Epithelial cell of proximal tubule (primary cell): ENCODE measurements at regions not wholly inside any gene's neighbourhood (a gene's known extent, or its start where the extent isn't known, plus 50 kb on each side); places are given as distances from the start of the nearest gene placed in this dataset.

Source experiments
- DNase-seq: peaks from one replicate; pipeline ENCODE4 v3.0.0-alpha.2; 2011; ENCODE audit warnings: low read depth
- H3K4me3 ChIP-seq: 2 replicates; pipeline ENCODE4 v1.5.1; 2011; ENCODE audit warnings: low read depth, mild to moderate bottlenecking, low read length
- CTCF ChIP-seq: conservative IDR thresholded peaks from 2 replicates; pipeline ENCODE4 v1.5.1; 2012; ENCODE audit warnings: low read depth, mild to moderate bottlenecking, low read length

GRCh38 chr4:14896656-14897175 is 105.6 kb upstream of the CPEB2 start:
- TF ChIP-seq CTCF, result no peak
- DNase-seq, result no peak
- H3K4me3 ChIP-seq, result no peak overlapping the region

- DNase-seq, result no peak
- no peak for TF ChIP-seq CTCF
- H3K4me3 ChIP-seq, result no peak overlapping the region
Observed at GRCh38 chr4:14897217-14897616, 105.1 kb upstream of the CPEB2 start.

- no peak overlapping the region for H3K4me3 ChIP-seq
- no peak for TF ChIP-seq CTCF
- DNase-seq, result no peak
Observed at GRCh38 chr4:14898989-14899388, 103.3 kb upstream of the CPEB2 start.

- TF ChIP-seq CTCF, result no peak
- DNase-seq, result no peak
- H3K4me3 ChIP-seq, result no peak overlapping the region
Observed at GRCh38 chr4:14902342-14902741, 99.9 kb upstream of the CPEB2 start.

- no peak for TF ChIP-seq CTCF
- no peak for DNase-seq
- H3K4me3 ChIP-seq, result no peak overlapping the region
Observed at GRCh38 chr4:14903321-14903720, 99.0 kb upstream of the CPEB2 start.

- TF ChIP-seq CTCF, result no peak
- no peak for DNase-seq
- no peak overlapping the region for H3K4me3 ChIP-seq
Observed at GRCh38 chr4:14906805-14907204, 95.5 kb upstream of the CPEB2 start.

- H3K4me3 ChIP-seq, result no peak overlapping the region
- DNase-seq, result no peak
- no peak for TF ChIP-seq CTCF
Observed at GRCh38 chr4:14908635-14909034, 93.6 kb upstream of the CPEB2 start.
